ENCODE measurements at regions not wholly inside any gene's neighbourhood (a gene's known extent, or its start where the extent isn't known, plus 50 kb on each side); places are given as distances from the start of the nearest gene placed in this dataset.
"Not testable (repeated sequence)": the region's sequence is repeated elsewhere in the genome, so short reads cannot be mapped to it uniquely, and the experiment has no call there.

DNA sequence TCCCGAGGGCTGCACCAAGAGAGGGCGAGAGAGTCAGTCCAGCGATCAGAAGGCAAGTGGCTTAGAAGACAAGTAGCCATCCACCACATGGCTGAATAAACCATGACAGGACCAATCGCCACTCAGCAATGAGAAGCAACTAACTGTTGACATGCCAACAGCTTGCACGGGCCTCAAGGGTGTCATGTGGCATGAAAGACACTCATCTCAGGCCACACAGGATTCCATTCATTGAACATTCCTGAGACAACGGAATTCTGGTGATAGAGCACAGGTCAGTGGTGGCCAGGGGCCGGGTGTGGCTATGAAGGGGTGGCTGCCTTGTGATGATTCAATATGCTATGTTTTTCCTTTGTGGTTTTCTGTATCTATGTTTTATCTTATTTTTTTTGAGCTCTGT is 110.6 kb upstream of the CCZ1B start:
- not testable (repeated sequence) for TF ChIP-seq CTCF, POLR2A (IDR thresholded peaks at IDR 0.05)

Data from right lobe of liver (tissue), 4 donors.